Left ventricle myocardium inferior (tissue), 1 donor: ENCODE measurements at regions not wholly inside any gene's neighbourhood (a gene's known extent, or its start where the extent isn't known, plus 50 kb on each side); places are given as distances from the start of the nearest gene placed in this dataset.

Source experiments
- DNase-seq: peaks from one replicate; pipeline ENCODE4 v3.0.0-alpha.2; 2020
- H3K27ac ChIP-seq: fragments of 200-600 bp; replicated peaks from 2 replicates; pipeline ENCODE4 v1.8.0; 2021
- H3K27me3 ChIP-seq: fragments of 200-600 bp; 2 replicates; pipeline ENCODE4 v1.8.0; 2021; ENCODE audit warnings: low read depth
- H3K36me3 ChIP-seq: fragments of 200-600 bp; 2 replicates; pipeline ENCODE4 v1.8.0; 2021
- H3K4me1 ChIP-seq: fragments of 200-600 bp; 2 replicates; pipeline ENCODE4 v1.8.0; 2021
- H3K4me3 ChIP-seq: fragments of 200-600 bp; 2 replicates; pipeline ENCODE4 v1.8.0; 2021; ENCODE audit warnings: mild to moderate bottlenecking, moderate library complexity
- H3K9me3 ChIP-seq: fragments of 200-600 bp; replicated peaks from 2 replicates; pipeline ENCODE4 v1.8.0; 2021
- intact Hi-C: fragments of 100-400 bp; cut with micrococcal nuclease; formaldehyde crosslinking; loops from one replicate; pipeline ENCODE4 v1.11.0; 2022
- TF ChIP-seq, protein P1 (sequence below): fragments of 200-600 bp; IDR thresholded peaks from 2 replicates; pipeline ENCODE4 v1.8.0; 2021; ENCODE audit warnings: antibody characterized with exemption, mild to moderate bottlenecking, borderline replicate concordance
- donor health status: DM: no; HTN: yes; CAD: no; lungs with severe emphysema.

GRCh38 chr10:123553810-123554430 lies 112.2 kb upstream of the GPR26 start:
- H3K4me3 ChIP-seq: no peak overlapping the region
- intact Hi-C loops: loop anchor here (10.0 kb wide), 1 partner anchor 509 kb away; no protein-coding TSS in a partner anchor
- TF ChIP-seq, protein P1, sequence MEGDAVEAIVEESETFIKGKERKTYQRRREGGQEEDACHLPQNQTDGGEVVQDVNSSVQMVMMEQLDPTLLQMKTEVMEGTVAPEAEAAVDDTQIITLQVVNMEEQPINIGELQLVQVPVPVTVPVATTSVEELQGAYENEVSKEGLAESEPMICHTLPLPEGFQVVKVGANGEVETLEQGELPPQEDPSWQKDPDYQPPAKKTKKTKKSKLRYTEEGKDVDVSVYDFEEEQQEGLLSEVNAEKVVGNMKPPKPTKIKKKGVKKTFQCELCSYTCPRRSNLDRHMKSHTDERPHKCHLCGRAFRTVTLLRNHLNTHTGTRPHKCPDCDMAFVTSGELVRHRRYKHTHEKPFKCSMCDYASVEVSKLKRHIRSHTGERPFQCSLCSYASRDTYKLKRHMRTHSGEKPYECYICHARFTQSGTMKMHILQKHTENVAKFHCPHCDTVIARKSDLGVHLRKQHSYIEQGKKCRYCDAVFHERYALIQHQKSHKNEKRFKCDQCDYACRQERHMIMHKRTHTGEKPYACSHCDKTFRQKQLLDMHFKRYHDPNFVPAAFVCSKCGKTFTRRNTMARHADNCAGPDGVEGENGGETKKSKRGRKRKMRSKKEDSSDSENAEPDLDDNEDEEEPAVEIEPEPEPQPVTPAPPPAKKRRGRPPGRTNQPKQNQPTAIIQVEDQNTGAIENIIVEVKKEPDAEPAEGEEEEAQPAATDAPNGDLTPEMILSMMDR: no peak
- H3K27ac ChIP-seq: no peak overlapping the region
- no peaks in the 10 kb centered on the region for H3K4me1 ChIP-seq
- H3K27me3 ChIP-seq: peaks cover 85% of the 10 kb centered on the region
- H3K9me3 ChIP-seq: no peaks in the 10 kb centered on the region
- H3K36me3 ChIP-seq: no peaks in the 10 kb centered on the region
- no peak for DNase-seq

GRCh38 chr10:123554656-123555055 lies 111.5 kb upstream of the GPR26 start:
- H3K27me3 ChIP-seq: peaks cover 86% of the 10 kb centered on the region
- H3K27ac ChIP-seq: no peak overlapping the region
- H3K36me3 ChIP-seq: no peaks in the 10 kb centered on the region
- TF ChIP-seq, protein P1: no peak
- DNase-seq: no peak
- no peaks in the 10 kb centered on the region for H3K9me3 ChIP-seq
- H3K4me1 ChIP-seq: no peaks in the 10 kb centered on the region
- intact Hi-C loops: loop anchor here (5.0 to 10.0 kb wide), 2 partner anchors 422 to 510 kb away; no protein-coding TSS in a partner anchor
- H3K4me3 ChIP-seq: no peak overlapping the region

- no peaks in the 10 kb centered on the region for H3K4me1 ChIP-seq
- intact Hi-C loops: loop anchor here (5.0 to 10.0 kb wide), 2 partner anchors 423 to 511 kb away; no protein-coding TSS in a partner anchor
- no peak overlapping the region for H3K27ac ChIP-seq
- TF ChIP-seq, protein P1: no peak
- no peak overlapping the region for H3K4me3 ChIP-seq
- H3K27me3 ChIP-seq: peaks cover 86% of the 10 kb centered on the region
- no peak for DNase-seq
- no peaks in the 10 kb centered on the region for H3K36me3 ChIP-seq
- no peaks in the 10 kb centered on the region for H3K9me3 ChIP-seq
Measured at GRCh38 chr10:123555616-123556015, 110.5 kb upstream of the GPR26 start.

DNA sequence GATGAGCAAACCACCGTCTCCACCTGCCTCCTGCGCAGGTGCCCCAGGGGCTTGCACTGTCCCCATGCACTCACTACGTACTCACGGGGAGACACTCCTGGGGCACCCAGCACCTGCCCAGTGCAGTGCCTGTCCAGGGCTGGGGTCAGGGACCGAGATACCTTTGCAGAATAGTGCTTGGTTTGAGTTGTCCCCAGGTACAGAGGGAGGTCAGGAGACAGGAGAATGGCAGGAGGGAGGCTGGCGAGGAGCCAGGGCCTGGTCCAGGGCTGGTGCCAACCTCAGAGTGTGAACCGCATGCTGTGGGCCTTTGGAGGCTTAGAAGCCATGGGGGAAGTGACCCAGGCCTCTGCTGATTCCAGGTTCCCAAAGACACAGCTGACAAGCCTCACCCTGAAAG lies 110.1 kb upstream of the GPR26 start:
- no peak for DNase-seq
- Histone ChIP-seq H3K36me3 (no peaks in the 10 kb centered on the region), H3K9me3 (no peaks in the 10 kb centered on the region), H3K4me1 (no peaks in the 10 kb centered on the region), H3K4me3 (no peak overlapping the region), H3K27ac (no peak overlapping the region), H3K27me3 (peaks cover 86% of the 10 kb centered on the region)
- intact Hi-C loops: loop anchor here (5.0 to 10.0 kb wide), 2 partner anchors 424 to 511 kb away; no protein-coding TSS in a partner anchor
- TF ChIP-seq, protein P1: no peak

GRCh38 chr10:123556736-123557135 lies 109.4 kb upstream of the GPR26 start:
- Histone ChIP-seq H3K27ac (no peak overlapping the region), H3K27me3 (peaks cover 85% of the 10 kb centered on the region), H3K36me3 (no peaks in the 10 kb centered on the region), H3K4me3 (no peak overlapping the region), H3K4me1 (no peaks in the 10 kb centered on the region), H3K9me3 (no peaks in the 10 kb centered on the region)
- intact Hi-C loops: loop anchor here (5.0 to 10.0 kb wide), 2 partner anchors 424 to 512 kb away; no protein-coding TSS in a partner anchor
- no peak for DNase-seq
- TF ChIP-seq, protein P1: no peak
